A673 (cell line): ENCODE measurements at regions not wholly inside any gene's neighbourhood (a gene's known extent, or its start where the extent isn't known, plus 50 kb on each side); places are given as distances from the start of the nearest gene placed in this dataset.

ENCODE experiments used
- CTCF ChIP-seq: fragments of 300-800, 200-600 bp; sonication (generic); conservative IDR thresholded peaks from 2 replicates; pipeline ENCODE4 v1.5.1; 2017; ENCODE audit warnings: low read depth, mild to moderate bottlenecking, antibody characterized with exemption, low read length, moderate library complexity, mixed read lengths
- EZH2 ChIP-seq: fragments of 200-600 bp; sonication (generic); IDR thresholded peaks from 2 replicates; pipeline ENCODE4 v1.6.1; 2017; ENCODE audit warnings: borderline replicate concordance, low read depth, mild to moderate bottlenecking, mixed read lengths, antibody characterized with exemption, low read length; ENCODE audit not compliant: poor library complexity, severe bottlenecking

DNA sequence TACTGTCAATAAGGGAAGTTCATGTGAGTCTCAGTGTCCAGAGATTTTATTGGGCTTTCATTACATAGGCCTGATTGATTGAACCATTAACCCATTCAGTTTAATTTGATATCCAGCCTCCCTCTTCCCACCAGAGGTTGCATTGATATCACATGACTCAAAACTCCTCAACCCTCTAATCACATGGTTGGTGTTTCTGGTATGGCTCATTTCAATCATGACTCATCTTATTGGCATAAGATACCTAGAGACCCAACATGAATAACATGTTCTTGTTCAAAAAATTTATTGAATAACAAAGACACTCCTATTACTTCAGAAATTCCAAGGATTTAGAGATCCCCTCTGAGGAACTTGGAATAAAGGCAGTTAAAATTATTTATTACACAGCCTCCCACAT, 982.2 kb downstream of the TLE1 start:
- TF ChIP-seq CTCF: no peak
- TF ChIP-seq EZH2: no peak
